PC-9 (cell line): ENCODE measurements at regions not wholly inside any gene's neighbourhood (a gene's known extent, or its start where the extent isn't known, plus 50 kb on each side); places are given as distances from the start of the nearest gene placed in this dataset.

ENCODE experiments used
- CTCF ChIP-seq: fragments of 200-600 bp; sonication (generic); conservative IDR thresholded peaks from 2 replicates; pipeline ENCODE4 v1.6.1; 2017; ENCODE audit warnings: mixed run types, antibody characterized with exemption, mild to moderate bottlenecking, moderate library complexity
- EZH2 ChIP-seq: fragments of 200-600 bp; sonication (generic); IDR thresholded peaks from 2 replicates; pipeline ENCODE4 v1.8.0; 2017; ENCODE audit warnings: antibody characterized with exemption, low read depth

GRCh38 chr7:31455844-31456243 lies 58.0 kb upstream of the ITPRID1 start:
- TF ChIP-seq EZH2 (no peak), CTCF (no peak)
